LNCAP (cell line): ENCODE measurements at regions not wholly inside any gene's neighbourhood (a gene's known extent, or its start where the extent isn't known, plus 50 kb on each side); places are given as distances from the start of the nearest gene placed in this dataset.

Experiments
- CTCF ChIP-seq: fragments of 450-650 bp; IDR thresholded peaks from 2 replicates; pipeline ENCODE4 v1.5.1; 2017; ENCODE audit warnings: mild to moderate bottlenecking

- TF ChIP-seq CTCF = no peak
Observed at GRCh38 chr17:52594516-52594915, 436.0 kb upstream of the CA10 start.

GRCh38 chr17:52546990-52547389, 388.5 kb upstream of the CA10 start:
- TF ChIP-seq CTCF = no peak

- no peak for TF ChIP-seq CTCF
Observed at GRCh38 chr17:52546493-52546892, 388.0 kb upstream of the CA10 start.

GRCh38 chr17:52537421-52537820, 378.9 kb upstream of the CA10 start:
- no peak for TF ChIP-seq CTCF

GRCh38 chr17:52536489-52536888, 378.0 kb upstream of the CA10 start:
- TF ChIP-seq CTCF = no peak

GRCh38 chr17:52532373-52532772, 373.9 kb upstream of the CA10 start:
- TF ChIP-seq CTCF = no peak

- TF ChIP-seq CTCF = no peak
Observed at GRCh38 chr17:52524096-52524637, 365.7 kb upstream of the CA10 start.

- TF ChIP-seq CTCF = no peak
Observed at GRCh38 chr17:52517176-52517575, 358.7 kb upstream of the CA10 start.
